Neural progenitor cell (in vitro differentiated cells): ENCODE measurements at regions not wholly inside any gene's neighbourhood (a gene's known extent, or its start where the extent isn't known, plus 50 kb on each side); places are given as distances from the start of the nearest gene placed in this dataset.
A peak's percentile ranks its signal among the peaks of the same experiment; 100 is the strongest.

ENCODE experiments used
- DNase-seq: peaks from one replicate; pipeline ENCODE4 v3.0.0-alpha.2; 2016; ENCODE audit warnings: low spot score
- H2AFZ ChIP-seq: fragments of 200-600 bp; sonication (generic); replicated peaks from 2 replicates; pipeline ENCODE4 v1.6.1; 2016; ENCODE audit warnings: antibody characterized with exemption
- H3F3A ChIP-seq: fragments of 200-600 bp; sonication (generic); 2 replicates; pipeline ENCODE4 v1.6.1; 2016; ENCODE audit warnings: antibody characterized with exemption, low read depth
- H3K27ac ChIP-seq: fragments of 200-600 bp; sonication (generic); 2 replicates; pipeline ENCODE4 v1.5.1; 2016; ENCODE audit warnings: mild to moderate bottlenecking
- H3K27me3 ChIP-seq: fragments of 200-600 bp; sonication (generic); 2 replicates; pipeline ENCODE4 v1.6.1; 2016; ENCODE audit warnings: mild to moderate bottlenecking, moderate library complexity
- H3K36me3 ChIP-seq: fragments of 200-600 bp; sonication (generic); 2 replicates; pipeline ENCODE4 v1.5.1; 2016
- H3K4me1 ChIP-seq: fragments of 200-600 bp; sonication (generic); 2 replicates; pipeline ENCODE4 v1.6.1; 2016; ENCODE audit warnings: mixed run types
- H3K4me2 ChIP-seq: fragments of 200-600 bp; sonication (generic); 2 replicates; pipeline ENCODE4 v1.6.1; 2016
- H3K4me3 ChIP-seq: fragments of 200-600 bp; sonication (generic); 2 replicates; pipeline ENCODE4 v1.5.1; 2016
- H3K79me2 ChIP-seq: fragments of 200-600 bp; sonication (generic); 2 replicates; pipeline ENCODE4 v1.6.1; 2016; ENCODE audit warnings: low read depth
- H3K9ac ChIP-seq: fragments of 200-600 bp; sonication (generic); 2 replicates; pipeline ENCODE4 v1.6.1; 2016
- H3K9me3 ChIP-seq: fragments of 200-600 bp; sonication (generic); 2 replicates; pipeline ENCODE4 v1.5.1; 2016; ENCODE audit warnings: low read depth
- H4K20me1 ChIP-seq: fragments of 200-600 bp; sonication (generic); 2 replicates; pipeline ENCODE4 v1.6.1; 2016; ENCODE audit warnings: low read depth
- H3K27ac Mint-ChIP-seq: 3 replicates; pipeline ENCODE4 v1.8.0; 2021; ENCODE audit warnings: mixed read lengths
- H3K27me3 Mint-ChIP-seq: 2 replicates; pipeline ENCODE4 v1.8.0; 2022; ENCODE audit warnings: low read depth, mild to moderate bottlenecking, inconsistent platforms, moderate library complexity, mixed read lengths; ENCODE audit not compliant: insufficient read depth
- H3K36me3 Mint-ChIP-seq: 3 replicates; pipeline ENCODE4 v1.8.0; 2021; ENCODE audit warnings: mixed read lengths
- H3K4me1 Mint-ChIP-seq: 3 replicates; pipeline ENCODE4 v1.8.0; 2021; ENCODE audit warnings: mixed read lengths
- H3K4me3 Mint-ChIP-seq: 3 replicates; pipeline ENCODE4 v1.8.0; 2021; ENCODE audit warnings: mild to moderate bottlenecking, moderate library complexity, mixed read lengths
- H3K9me3 Mint-ChIP-seq: 3 replicates; pipeline ENCODE4 v1.8.0; 2020; ENCODE audit warnings: mixed read lengths
- EZH2 ChIP-seq: fragments of 200-600 bp; sonication (generic); IDR thresholded peaks from 2 replicates; pipeline ENCODE4 v1.6.1; 2017; ENCODE audit warnings: antibody characterized with exemption, mild to moderate bottlenecking, moderate library complexity
- EZH2phosphoT487 ChIP-seq: fragments of 200-600 bp; sonication (generic); IDR thresholded peaks from 2 replicates; pipeline ENCODE4 v1.6.1; 2017; ENCODE audit warnings: antibody characterized with exemption
- TF ChIP-seq, protein P1 (sequence below): fragments of 200-600 bp; sonication (generic); IDR thresholded peaks from 2 replicates; pipeline ENCODE4 v1.5.1; 2017; ENCODE audit warnings: antibody characterized with exemption, mild to moderate bottlenecking

DNA sequence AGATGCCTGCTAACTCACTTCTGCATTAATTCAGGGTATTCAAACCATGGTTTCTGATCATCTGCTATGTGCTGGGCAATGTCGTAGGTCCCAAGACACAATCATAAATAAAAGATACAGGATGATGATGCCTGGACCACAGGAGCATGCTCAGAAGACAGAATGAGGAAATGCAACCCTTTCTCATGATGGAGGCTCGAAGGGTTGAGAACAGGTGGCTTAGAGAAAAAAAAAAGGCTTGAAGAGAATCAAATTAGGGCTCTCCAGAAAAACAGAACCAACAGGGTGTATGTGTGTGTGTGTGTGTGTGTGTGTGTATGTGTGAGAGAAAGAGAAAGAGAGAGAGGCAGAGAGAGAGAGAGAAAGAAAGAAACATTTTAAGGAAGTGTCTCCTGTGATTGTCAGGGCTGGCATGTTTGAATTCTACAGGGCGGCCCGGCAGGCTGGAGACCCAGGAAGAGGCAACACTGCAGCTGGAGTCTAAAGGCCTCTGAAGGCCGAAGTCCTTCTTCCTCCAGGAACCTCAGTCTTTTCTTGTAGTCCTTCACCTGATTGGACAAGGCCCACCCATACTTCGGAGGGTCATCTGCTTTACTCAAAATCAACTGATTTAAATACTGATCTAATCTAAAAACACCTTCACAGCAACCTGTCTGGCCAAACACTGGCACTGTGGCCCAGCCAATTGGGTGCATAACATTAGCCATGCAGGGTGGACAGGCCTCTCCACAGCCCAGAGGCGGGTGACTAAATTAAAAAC lies 143.8 kb downstream of the ERMARD start:
- H3K27me3 Mint-ChIP-seq = peaks cover 8% of the 10 kb centered on the region
- TF ChIP-seq, protein P1, sequence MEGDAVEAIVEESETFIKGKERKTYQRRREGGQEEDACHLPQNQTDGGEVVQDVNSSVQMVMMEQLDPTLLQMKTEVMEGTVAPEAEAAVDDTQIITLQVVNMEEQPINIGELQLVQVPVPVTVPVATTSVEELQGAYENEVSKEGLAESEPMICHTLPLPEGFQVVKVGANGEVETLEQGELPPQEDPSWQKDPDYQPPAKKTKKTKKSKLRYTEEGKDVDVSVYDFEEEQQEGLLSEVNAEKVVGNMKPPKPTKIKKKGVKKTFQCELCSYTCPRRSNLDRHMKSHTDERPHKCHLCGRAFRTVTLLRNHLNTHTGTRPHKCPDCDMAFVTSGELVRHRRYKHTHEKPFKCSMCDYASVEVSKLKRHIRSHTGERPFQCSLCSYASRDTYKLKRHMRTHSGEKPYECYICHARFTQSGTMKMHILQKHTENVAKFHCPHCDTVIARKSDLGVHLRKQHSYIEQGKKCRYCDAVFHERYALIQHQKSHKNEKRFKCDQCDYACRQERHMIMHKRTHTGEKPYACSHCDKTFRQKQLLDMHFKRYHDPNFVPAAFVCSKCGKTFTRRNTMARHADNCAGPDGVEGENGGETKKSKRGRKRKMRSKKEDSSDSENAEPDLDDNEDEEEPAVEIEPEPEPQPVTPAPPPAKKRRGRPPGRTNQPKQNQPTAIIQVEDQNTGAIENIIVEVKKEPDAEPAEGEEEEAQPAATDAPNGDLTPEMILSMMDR = no peak
- no peak for TF ChIP-seq EZH2
- no peak for TF ChIP-seq EZH2phosphoT487
- H3K4me1 Mint-ChIP-seq = no peaks in the 10 kb centered on the region

DNA sequence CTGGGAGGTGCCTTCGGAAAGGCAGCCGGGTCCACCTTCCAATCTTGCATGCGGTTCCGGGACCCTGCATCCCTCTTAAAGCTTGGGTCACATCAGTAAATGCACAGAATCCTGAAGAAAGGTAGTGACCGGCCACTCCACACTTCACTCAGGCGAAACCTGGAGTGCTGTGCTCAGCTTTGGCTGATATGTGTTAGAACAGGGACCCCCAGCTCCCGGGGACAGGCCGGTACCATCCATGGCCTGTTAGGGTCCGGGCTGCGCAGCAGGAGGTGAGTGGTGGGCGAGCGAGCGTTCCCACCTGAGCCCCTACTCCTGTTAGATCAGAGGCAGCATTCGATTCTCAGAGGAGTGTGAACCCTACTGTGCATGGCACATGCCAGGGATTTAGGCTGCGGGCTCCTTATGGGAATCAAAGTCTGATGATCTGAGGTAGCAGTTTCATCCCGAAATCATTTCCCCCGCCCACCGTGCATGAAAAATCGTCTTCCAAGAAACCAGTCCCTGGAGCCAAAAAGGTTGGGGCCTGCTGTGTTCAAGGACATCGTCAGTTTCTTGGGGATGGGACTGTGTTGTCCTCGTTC lies 143.0 kb downstream of the ERMARD start:
- H3K4me3 Mint-ChIP-seq = no peak overlapping the region
- H3K9me3 Mint-ChIP-seq = peaks cover 16% of the 10 kb centered on the region
- no peak for DNase-seq

More for the DNA sequence above, 143.8 kb downstream of the ERMARD start:
- Histone ChIP-seq H4K20me1 (no peaks in the 10 kb centered on the region), H3F3A (no peaks in the 10 kb centered on the region), H3K79me2 (no peaks in the 10 kb centered on the region), H3K9me3 (no peaks in the 10 kb centered on the region), H3K4me3 (no peak overlapping the region), H3K36me3 (no peaks in the 10 kb centered on the region), H3K4me1 (no peaks in the 10 kb centered on the region), H3K4me2 (no peak overlapping the region), H2AFZ (no peak overlapping the region), H3K27ac (no peak overlapping the region), H3K27me3 (no peaks in the 10 kb centered on the region), H3K9ac (no peak overlapping the region)
- DNase-seq = no peak
- peaks cover 18% of the 10 kb centered on the region for H3K9me3 Mint-ChIP-seq
- no peak overlapping the region for H3K4me3 Mint-ChIP-seq
- H3K27ac Mint-ChIP-seq = no peak overlapping the region
- no peaks in the 10 kb centered on the region for H3K36me3 Mint-ChIP-seq

DNA sequence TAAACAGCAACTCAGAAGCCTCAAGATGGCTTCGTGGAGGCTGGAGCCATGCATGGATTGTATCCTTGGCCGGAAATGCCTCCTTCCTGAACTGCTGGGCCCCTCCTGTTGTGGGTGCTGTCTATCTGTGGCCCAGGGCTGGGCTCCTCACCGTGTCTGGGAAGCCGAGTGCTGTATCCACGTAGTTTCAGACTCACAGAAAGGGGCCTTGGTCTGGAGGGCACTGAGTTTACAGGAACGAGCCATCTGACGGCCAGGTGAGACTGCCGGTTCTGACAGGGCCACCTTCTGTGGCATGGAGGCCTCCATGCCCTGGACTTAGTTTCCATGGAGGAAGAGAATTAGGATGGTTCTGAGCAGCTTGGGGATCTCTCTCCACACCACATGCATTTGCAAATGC lies 142.2 kb downstream of the ERMARD start:
- H3K79me2 ChIP-seq = no peaks in the 10 kb centered on the region
- no peaks in the 10 kb centered on the region for H3K36me3 ChIP-seq
- no peaks in the 10 kb centered on the region for H3F3A ChIP-seq
- no peak overlapping the region for H3K9ac ChIP-seq
- Mint-ChIP-seq H3K27me3 (peaks cover 5% of the 10 kb centered on the region), H3K9me3 (peaks cover 14% of the 10 kb centered on the region), H3K4me3 (no peak overlapping the region), H3K4me1 (peaks cover 5% of the 10 kb centered on the region), H3K36me3 (no peaks in the 10 kb centered on the region), H3K27ac (peak overlapping the region; percentile 68)
- no peak overlapping the region for H2AFZ ChIP-seq
- H3K9me3 ChIP-seq = no peaks in the 10 kb centered on the region
- TF ChIP-seq EZH2phosphoT487 = no peak
- TF ChIP-seq, protein P1 = no peak
- H3K4me2 ChIP-seq = no peak overlapping the region
- no peak for DNase-seq
- no peak overlapping the region for H3K27ac ChIP-seq
- H3K4me3 ChIP-seq = no peak overlapping the region
- no peaks in the 10 kb centered on the region for H4K20me1 ChIP-seq
- no peaks in the 10 kb centered on the region for H3K4me1 ChIP-seq
- H3K27me3 ChIP-seq = no peaks in the 10 kb centered on the region

More for the DNA sequence above, 143.0 kb downstream of the ERMARD start:
- no peak overlapping the region for H3K4me2 ChIP-seq
- no peaks in the 10 kb centered on the region for H3K79me2 ChIP-seq
- H3F3A ChIP-seq = no peaks in the 10 kb centered on the region
- no peak overlapping the region for H3K4me3 ChIP-seq
- Mint-ChIP-seq H3K36me3 (no peaks in the 10 kb centered on the region), H3K4me1 (peaks cover 3% of the 10 kb centered on the region), H3K27ac (no peak overlapping the region), H3K27me3 (peaks cover 6% of the 10 kb centered on the region)
- no peak overlapping the region for H2AFZ ChIP-seq
- H3K9me3 ChIP-seq = no peaks in the 10 kb centered on the region
- no peaks in the 10 kb centered on the region for H4K20me1 ChIP-seq
- no peak for TF ChIP-seq EZH2
- no peak for TF ChIP-seq EZH2phosphoT487
- TF ChIP-seq, protein P1 = no peak
- H3K27me3 ChIP-seq = no peaks in the 10 kb centered on the region
- H3K36me3 ChIP-seq = no peaks in the 10 kb centered on the region
- no peak overlapping the region for H3K9ac ChIP-seq
- H3K27ac ChIP-seq = no peak overlapping the region
- no peaks in the 10 kb centered on the region for H3K4me1 ChIP-seq
